ENCODE measurements at regions not wholly inside any gene's neighbourhood (a gene's known extent, or its start where the extent isn't known, plus 50 kb on each side); places are given as distances from the start of the nearest gene placed in this dataset.
"Not testable (repeated sequence)": the region's sequence is repeated elsewhere in the genome, so short reads cannot be mapped to it uniquely, and the experiment has no call there.

DNA sequence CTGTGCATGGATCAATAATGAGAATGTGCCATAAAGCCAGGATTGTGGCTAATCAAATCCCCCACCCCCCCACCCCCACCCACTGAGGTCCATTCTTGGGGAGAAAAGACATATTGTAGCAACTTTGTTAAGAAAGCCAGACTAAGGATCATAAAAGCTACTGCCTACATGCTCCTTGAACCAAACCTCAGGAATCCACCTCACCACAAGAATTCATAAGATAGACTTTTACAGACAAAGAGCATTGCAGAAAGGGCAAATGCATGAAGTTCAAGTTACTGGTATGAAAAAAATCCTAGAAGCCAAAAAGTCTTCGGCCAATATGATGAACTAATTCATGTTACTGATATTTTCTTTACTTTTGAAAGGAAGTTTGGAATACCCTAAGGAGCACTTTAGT is 187.9 kb upstream of the ARID1B start:
- no peaks in the 10 kb centered on the region for H3K4me1 ChIP-seq
- H3K36me3 ChIP-seq, result no peaks in the 10 kb centered on the region
- no peak overlapping the region for H3K27ac ChIP-seq
- no peak overlapping the region for H3K4me3 ChIP-seq
- 50 to 70% (median 57%) methylated on average over 1 of the region's 1 CpG for WGBS, 4 donors
- ATAC-seq (no peak), DNase-seq (no peak)
- H3K9me3 ChIP-seq, result no peaks in the 10 kb centered on the region
- H3K27me3 ChIP-seq, result peaks cover 0 to 6% (median 0%) of the 10 kb centered on the region in 9 donors
- intact Hi-C loops (cut with DNase I), result no loop called here
- TF ChIP-seq, protein P1, sequence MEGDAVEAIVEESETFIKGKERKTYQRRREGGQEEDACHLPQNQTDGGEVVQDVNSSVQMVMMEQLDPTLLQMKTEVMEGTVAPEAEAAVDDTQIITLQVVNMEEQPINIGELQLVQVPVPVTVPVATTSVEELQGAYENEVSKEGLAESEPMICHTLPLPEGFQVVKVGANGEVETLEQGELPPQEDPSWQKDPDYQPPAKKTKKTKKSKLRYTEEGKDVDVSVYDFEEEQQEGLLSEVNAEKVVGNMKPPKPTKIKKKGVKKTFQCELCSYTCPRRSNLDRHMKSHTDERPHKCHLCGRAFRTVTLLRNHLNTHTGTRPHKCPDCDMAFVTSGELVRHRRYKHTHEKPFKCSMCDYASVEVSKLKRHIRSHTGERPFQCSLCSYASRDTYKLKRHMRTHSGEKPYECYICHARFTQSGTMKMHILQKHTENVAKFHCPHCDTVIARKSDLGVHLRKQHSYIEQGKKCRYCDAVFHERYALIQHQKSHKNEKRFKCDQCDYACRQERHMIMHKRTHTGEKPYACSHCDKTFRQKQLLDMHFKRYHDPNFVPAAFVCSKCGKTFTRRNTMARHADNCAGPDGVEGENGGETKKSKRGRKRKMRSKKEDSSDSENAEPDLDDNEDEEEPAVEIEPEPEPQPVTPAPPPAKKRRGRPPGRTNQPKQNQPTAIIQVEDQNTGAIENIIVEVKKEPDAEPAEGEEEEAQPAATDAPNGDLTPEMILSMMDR (IDR thresholded peaks at IDR 0.05), result no peak
- no peak for TF ChIP-seq POLR2A (IDR thresholded peaks at IDR 0.05)

DNA sequence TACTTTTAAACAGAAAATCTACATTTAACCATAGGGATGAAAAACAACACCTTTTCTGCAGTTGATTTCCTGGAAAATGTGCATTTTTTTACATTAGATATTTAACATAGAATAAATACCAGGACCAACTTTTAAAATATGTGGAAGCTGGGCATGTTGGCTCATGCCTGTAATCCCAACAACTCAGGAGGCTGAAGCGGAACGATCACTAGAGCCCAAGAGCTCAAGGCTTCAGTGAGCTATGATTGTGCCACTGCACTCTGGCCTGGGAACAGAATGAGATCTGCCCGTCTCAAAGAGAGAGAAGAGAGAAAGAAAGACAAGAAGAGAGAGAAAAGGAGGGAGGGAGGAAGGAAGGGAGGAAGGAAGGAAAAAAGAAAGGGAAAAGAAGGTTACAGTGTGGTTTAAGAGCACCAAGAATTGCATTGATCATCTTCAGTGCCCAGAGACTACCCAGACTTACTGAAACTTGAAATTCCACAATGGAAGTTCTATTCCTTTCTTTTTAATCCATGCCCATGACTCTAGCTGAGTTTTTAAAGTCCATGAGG is 189.4 kb upstream of the ARID1B start:
- intact Hi-C loops (cut with DNase I), result no loop called here
- H3K36me3 ChIP-seq, result no peaks in the 10 kb centered on the region
- H3K9me3 ChIP-seq, result no peaks in the 10 kb centered on the region
- no peak overlapping the region for H3K4me3 ChIP-seq
- no peak overlapping the region for H3K27ac ChIP-seq
- H3K4me1 ChIP-seq, result no peaks in the 10 kb centered on the region
- ATAC-seq (no peak), DNase-seq (no peak)
- TF ChIP-seq POLR2A (IDR thresholded peaks at IDR 0.05), result no peak
- TF ChIP-seq, protein P1 (IDR thresholded peaks at IDR 0.05), result no peak
- WGBS, 4 donors, result 73 to 88% (median 84%) methylated on average over 3 of the region's 3 CpGs
- no peaks in the 10 kb centered on the region for H3K27me3 ChIP-seq

DNA sequence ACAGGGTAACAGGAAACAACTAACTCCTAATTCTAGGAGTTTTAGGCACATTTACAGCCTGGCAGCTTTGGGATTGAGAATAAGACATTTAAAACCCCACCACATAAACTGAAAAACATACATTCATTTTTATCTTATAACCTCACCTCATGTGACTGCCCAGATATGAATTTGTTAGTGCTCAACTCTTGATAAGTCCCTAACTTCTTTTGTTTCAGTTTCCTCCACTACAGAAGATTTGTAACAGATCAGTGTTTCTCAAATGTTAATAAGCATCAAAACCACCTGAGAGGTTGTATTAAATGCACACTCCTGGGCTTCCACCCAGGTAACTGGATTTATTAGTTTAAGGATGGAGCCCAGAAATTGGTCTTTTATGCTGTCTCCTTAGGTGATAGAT is 190.1 kb upstream of the ARID1B start:
- no peaks in the 10 kb centered on the region for H3K36me3 ChIP-seq
- no peak for TF ChIP-seq POLR2A (IDR thresholded peaks at IDR 0.05)
- TF ChIP-seq, protein P1 (IDR thresholded peaks at IDR 0.05), result no peak
- intact Hi-C loops (cut with DNase I), result no loop called here
- no peaks in the 10 kb centered on the region for H3K27me3 ChIP-seq
- H3K4me3 ChIP-seq, result no peak overlapping the region
- DNase-seq (no peak), ATAC-seq (no peak)
- no peak overlapping the region for H3K27ac ChIP-seq
- no peaks in the 10 kb centered on the region for H3K9me3 ChIP-seq
- no peaks in the 10 kb centered on the region for H3K4me1 ChIP-seq

DNA sequence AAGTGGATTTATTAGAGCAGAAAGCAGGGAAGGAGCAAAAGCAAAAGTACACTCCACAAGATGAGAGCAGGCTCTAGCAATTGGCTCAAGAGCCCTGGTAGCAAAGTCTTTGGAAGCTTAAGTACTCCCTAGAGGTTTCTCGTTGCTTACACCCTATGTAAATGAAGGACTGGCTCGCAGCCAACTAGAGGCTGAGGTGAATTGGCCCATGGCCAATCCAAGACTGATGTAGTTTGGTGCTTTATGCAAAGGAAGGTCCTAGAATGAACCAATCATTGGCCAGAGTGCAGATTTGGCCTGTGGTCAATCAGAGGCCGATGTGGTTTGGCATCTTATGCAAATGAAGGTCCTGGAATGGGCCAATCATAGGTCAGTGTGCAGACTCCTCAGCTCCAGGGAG is 191.3 kb upstream of the ARID1B start:
- Histone ChIP-seq H3K9me3 (no peaks in the 10 kb centered on the region), H3K27me3 (no peaks in the 10 kb centered on the region), H3K36me3 (no peaks in the 10 kb centered on the region), H3K4me1 (no peaks in the 10 kb centered on the region), H3K4me3 (no peak overlapping the region), H3K27ac (no peak overlapping the region)
- intact Hi-C loops (cut with DNase I), result no loop called here
- no peak for ATAC-seq
- DNase-seq, result no peak
- no peak for TF ChIP-seq POLR2A (IDR thresholded peaks at IDR 0.05)
- TF ChIP-seq, protein P1 (IDR thresholded peaks at IDR 0.05), result no peak
- WGBS, 4 donors, result 47 to 78% (median 65%) methylated on average over 3 of the region's 3 CpGs

DNA sequence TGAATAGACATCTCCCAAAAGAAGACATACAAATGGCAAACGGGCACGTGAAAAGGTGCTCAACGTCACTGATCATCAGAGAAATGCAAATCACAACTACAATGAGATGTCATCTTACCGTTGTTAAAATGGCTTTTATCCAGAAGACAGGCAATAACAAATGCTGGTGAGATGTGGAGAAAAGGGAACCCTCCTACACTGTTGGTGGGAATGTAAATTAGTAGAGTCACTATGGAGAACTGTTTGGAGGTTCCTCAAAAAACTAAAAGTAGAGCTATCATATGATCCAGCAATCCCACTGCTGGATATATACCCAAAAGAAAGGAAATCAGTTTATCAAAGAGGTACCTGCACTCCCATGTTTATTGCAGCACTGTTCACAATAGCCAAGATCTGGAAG is 193.1 kb upstream of the ARID1B start:
- H3K27me3 ChIP-seq; DNase-seq; H3K4me1 ChIP-seq; H3K27ac ChIP-seq; intact Hi-C loops (cut with DNase I); ATAC-seq; H3K4me3 ChIP-seq; H3K36me3 ChIP-seq: not testable (repeated sequence)
- WGBS, 4 donors, result 41 to 70% (median 45%) methylated on average over 4 of the region's 4 CpGs
- H3K9me3 ChIP-seq, result peaks cover 0 to 11% (median 0%) of the 10 kb centered on the region in 12 donors
